Superior temporal gyrus (tissue), 1 donor: ENCODE measurements at regions not wholly inside any gene's neighbourhood (a gene's known extent, or its start where the extent isn't known, plus 50 kb on each side); places are given as distances from the start of the nearest gene placed in this dataset.

Experiments used
- DNase-seq: peaks from one replicate; pipeline ENCODE4 v3.0.0-alpha.2; 2016; ENCODE audit errors: extremely low spot score

GRCh38 chr1:81004011-81004410 lies 796.7 kb upstream of the ADGRL2 start:
- DNase-seq = no peak

GRCh38 chr1:80994934-80995333 lies 805.8 kb upstream of the ADGRL2 start:
- DNase-seq = no peak

DNA sequence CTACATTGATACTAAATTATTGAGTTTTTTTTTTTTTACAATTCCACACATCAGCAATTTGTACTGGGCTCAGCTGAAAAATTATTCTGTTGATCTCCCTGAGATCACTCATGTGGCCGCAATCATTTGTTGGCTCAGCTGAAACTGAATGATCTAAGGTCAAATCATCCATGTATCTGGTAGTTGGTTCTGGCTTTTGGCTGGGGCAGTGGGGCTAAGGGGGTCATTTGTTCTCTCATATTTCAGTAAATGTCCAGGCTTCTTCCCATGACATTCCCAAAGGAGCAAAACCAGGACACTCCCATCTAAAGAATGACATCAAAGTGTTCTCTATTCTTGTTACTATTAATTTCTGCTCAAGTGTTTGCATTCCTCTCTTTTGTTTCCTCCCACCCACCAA lies 806.7 kb upstream of the ADGRL2 start:
- DNase-seq = no peak

GRCh38 chr1:80993154-80993980 lies 807.4 kb upstream of the ADGRL2 start:
- no peak for DNase-seq

DNA sequence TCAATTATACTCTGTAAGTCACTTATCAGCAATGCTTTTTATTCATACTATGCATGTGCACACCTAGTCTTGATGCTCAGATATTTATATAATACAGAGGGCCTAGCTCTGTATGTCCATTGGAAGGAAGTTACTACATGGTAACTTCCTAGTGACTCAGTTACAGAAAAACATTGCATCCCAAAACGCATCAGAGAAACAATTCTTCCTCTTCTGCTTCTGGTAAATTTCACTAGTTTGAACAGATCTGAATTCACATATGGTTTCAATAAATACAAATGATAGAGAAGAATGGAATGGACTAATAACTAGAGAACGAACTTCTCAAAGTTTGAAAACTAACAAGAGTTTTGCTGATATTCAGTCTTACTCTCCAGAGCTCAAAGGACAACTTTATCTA lies 811.3 kb upstream of the ADGRL2 start:
- DNase-seq = no peak

- no peak for DNase-seq
Observed at GRCh38 chr1:80988926-80989325, 811.8 kb upstream of the ADGRL2 start.

DNA sequence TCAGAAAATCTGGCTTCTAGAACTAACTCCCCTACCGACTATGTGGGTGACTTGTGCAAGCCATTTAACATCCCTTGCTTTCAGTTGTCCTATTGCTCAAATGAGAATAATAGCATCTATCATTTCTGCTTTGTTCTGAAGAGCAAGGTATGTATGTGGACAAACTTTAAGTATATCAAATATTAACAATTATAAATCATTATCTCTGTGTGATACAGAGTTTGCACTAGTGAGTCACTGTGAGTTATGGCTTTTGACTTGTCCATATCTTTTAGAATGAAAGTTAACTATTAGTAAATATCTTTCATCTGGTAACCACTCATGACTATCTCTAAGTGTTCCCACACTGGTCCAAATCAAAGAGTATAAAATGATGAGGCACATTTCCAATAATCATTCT lies 812.9 kb upstream of the ADGRL2 start:
- no peak for DNase-seq

- DNase-seq = no peak
Observed at GRCh38 chr1:80987106-80987505, 813.6 kb upstream of the ADGRL2 start.

- DNase-seq = no peak
Observed at GRCh38 chr1:80982831-80983230, 817.9 kb upstream of the ADGRL2 start.

DNA sequence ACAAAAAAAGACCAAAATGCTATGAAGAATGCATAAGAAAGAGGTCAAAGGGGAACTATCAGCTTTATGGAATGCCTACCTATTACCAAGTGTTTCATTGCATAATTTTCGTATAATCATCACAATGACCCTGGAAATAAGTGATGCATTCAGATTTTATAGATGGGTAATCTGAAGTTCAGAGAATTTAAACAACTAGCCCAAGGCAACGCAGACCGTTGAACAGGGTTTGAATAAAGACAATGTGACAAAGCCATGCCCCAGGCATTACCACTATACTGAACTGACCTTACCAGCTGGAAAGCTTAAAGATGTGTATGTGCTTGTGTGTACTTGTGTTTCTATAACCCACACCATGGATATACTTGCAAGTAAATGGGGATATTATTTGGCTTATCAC lies 827.6 kb upstream of the ADGRL2 start:
- DNase-seq = no peak

GRCh38 chr1:80966266-80966665 lies 834.5 kb upstream of the ADGRL2 start:
- no peak for DNase-seq

GRCh38 chr1:80962564-80962963 lies 838.2 kb upstream of the ADGRL2 start:
- no peak for DNase-seq

GRCh38 chr1:80961464-80962190 lies 839.1 kb upstream of the ADGRL2 start:
- no peak for DNase-seq

DNA sequence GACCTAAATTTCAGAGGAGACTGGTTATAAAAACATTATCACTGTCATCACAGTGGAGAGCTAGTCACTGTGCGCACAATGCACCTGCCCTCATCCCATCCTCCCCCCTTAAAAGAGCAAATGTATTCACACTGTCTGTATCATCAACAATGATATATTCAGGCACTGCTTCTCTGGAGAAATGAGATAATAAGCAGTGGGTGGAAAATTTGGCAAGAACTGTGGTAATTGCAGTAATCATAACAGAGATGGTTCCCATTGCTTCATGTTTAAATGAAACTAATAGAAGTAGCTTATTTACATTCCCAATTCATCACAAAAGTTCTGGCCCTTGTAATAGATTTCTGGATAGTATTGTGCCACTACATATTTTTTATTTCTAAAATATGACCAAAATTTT lies 867.4 kb upstream of the ADGRL2 start:
- DNase-seq = no peak

DNA sequence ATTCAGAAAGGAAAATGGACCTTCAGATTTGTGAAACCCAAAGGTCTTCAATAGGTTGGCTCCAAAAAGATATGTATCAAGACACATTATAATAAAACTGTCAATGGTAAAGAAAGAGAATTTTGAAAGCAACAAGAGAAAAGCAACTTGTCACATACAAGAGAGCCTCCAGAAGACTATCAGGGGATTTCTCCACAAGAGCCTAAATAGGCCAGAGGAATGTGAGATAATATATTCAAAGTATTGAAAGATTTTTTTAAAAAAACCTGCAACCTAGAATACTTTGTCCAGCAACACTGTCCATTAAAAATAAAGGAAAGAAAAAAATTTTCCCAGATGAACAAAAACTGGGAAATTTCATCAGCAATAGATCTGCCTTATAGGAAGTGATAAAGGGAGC lies 869.6 kb upstream of the ADGRL2 start:
- no peak for DNase-seq

- no peak for DNase-seq
Observed at GRCh38 chr1:80929868-80930508, 870.7 kb upstream of the ADGRL2 start.

GRCh38 chr1:80926531-80926930 lies 874.2 kb upstream of the ADGRL2 start:
- no peak for DNase-seq

DNA sequence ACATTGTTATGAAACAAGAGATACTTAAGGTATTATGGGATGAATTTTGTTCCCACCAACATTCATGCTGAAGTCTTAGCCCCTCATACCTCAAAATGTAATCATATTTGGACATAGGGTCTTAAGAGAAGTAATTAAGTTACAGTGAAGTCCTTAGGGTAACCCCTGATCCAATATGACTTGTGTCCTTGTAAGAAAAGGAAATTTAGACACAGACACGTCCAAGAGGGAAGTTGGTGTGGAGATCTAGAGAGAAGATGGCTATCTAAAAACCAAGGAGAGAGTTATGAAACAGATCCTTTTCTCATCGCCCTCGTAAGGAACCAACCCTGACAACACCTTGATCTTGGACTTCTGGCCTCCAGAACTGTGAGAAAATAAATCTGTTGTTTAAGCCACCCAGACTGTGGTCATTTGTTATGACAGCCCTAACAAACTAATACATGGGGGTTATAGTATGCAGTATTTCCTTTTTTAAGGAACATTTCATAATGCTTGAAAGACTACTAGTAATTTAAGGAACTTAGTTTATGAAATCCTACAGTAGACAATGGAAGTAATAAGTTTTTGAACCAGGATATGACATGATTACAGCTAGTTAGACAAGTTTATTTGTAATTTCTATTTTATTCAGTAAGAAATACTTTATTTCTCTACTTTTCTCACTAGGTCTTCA lies 875.5 kb upstream of the ADGRL2 start:
- DNase-seq = no peak

DNA sequence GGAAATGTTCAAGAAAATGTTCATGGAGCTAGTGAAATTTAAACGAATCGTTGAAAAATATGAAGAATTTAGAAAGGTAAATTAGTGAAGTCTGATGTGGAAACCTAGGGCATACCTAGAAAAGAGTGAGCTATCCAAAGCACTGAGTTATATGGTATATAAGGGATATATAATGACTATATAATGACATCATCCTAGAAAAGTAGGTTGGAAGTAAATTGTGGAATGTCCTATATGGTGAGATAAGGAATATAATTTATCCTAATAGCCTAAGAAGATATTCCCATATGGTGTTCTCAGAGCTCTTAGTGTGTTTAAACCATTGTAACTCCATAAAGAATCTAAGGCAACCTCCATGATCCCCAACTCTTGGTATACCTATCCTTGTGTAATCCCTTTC lies 876.4 kb upstream of the ADGRL2 start:
- DNase-seq = no peak

GRCh38 chr1:80922906-80923305 lies 877.8 kb upstream of the ADGRL2 start:
- DNase-seq = no peak

DNA sequence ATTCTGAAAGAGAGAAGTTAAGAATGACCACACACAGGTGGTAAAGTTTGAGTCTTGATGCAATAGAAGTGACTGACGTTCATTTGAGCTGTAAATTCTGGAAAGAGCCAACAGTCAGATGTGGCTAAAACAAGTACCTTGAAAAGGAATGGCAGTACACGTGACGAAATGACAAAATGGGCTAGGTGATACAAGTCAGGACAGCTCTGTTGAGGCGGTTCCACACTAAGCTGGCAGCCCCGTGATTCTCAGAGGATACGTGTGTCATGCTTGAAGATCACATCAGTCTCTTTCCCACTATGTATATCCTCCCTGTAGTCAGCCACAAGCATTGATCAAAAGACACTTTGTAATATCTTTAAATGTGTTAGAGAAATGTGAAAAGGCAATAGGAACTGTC lies 881.3 kb upstream of the ADGRL2 start:
- no peak for DNase-seq

- DNase-seq = no peak
Observed at GRCh38 chr1:80918380-80918779, 882.4 kb upstream of the ADGRL2 start.
